Endothelial cell of hepatic sinusoid (primary cell): ENCODE measurements at regions not wholly inside any gene's neighbourhood (a gene's known extent, or its start where the extent isn't known, plus 50 kb on each side); places are given as distances from the start of the nearest gene placed in this dataset.

Experiments
- in situ Hi-C: cut with HindIII; loops from 2 replicates; pipeline ENCODE4 v1.10.0; 2017; ENCODE audit warnings: low sequenced_read_pairs

GRCh38 chr5:53429706-53430105, 50.7 kb upstream of the FST start:
- in situ Hi-C loops, result no loop called here

GRCh38 chr5:53430618-53431252, 49.7 kb upstream of the FST start:
- in situ Hi-C loops, result no loop called here
